H1 (cell line): ENCODE measurements at regions not wholly inside any gene's neighbourhood (a gene's known extent, or its start where the extent isn't known, plus 50 kb on each side); places are given as distances from the start of the nearest gene placed in this dataset.

Source experiments
- CTCF ChIA-PET: fragments of 300-600 bp; sonication (Branson Sonifier 250); formaldehyde crosslinking; loops from one replicate; lab custom pipeline; 2021; ENCODE audit not compliant: partially characterized antibody; lab: Charles Lee
- POLR2A ChIA-PET: fragments of 300-600 bp; sonication (Branson Sonifier 250); formaldehyde crosslinking; loops from one replicate; lab custom pipeline; 2021; ENCODE audit warnings: inconsistent platforms; ENCODE audit not compliant: partially characterized antibody; lab: Charles Lee
- DNase-seq, 2 experiments: peaks; one replicate each; pipeline versions ENCODE4 v3.0.0 to v3.0.0-alpha.2; 2010 to 2022; ENCODE audit warnings: low spot score in 2 of 2, low read depth in 1 of 2, mixed read lengths in 1 of 2
- FAIRE-seq: peaks from 2 replicates; lab custom pipeline; 2011; peaks lifted over from hg19 to GRCh38; lab: Jason Lieb, UNC
- H2AFZ ChIP-seq: 2 replicates; pipeline ENCODE4 v1.8.1; 2012; ENCODE audit warnings: low read length, inconsistent platforms
- H2AK5ac ChIP-seq: 2 replicates; pipeline ENCODE4 v1.6.1; 2013; ENCODE audit warnings: low read depth, low read length
- H2BK120ac ChIP-seq: replicated peaks from 2 replicates; pipeline ENCODE3; 2013; ENCODE audit warnings: low read depth, low read length, inconsistent platforms
- H2BK12ac ChIP-seq: 2 replicates; pipeline ENCODE4 v1.6.1; 2013; ENCODE audit warnings: low read depth, low read length
- H2BK15ac ChIP-seq: 2 replicates; pipeline ENCODE4 v1.6.1; 2013; ENCODE audit warnings: low read length
- H2BK20ac ChIP-seq: 2 replicates; pipeline ENCODE4 v1.6.1; 2013; ENCODE audit warnings: low read length
- H2BK5ac ChIP-seq: 2 replicates; pipeline ENCODE4 v1.6.1; 2013; ENCODE audit warnings: low read depth, low read length
- H3K14ac ChIP-seq: 2 replicates; pipeline ENCODE4 v1.6.1; 2013; ENCODE audit warnings: inconsistent platforms; ENCODE audit not compliant: insufficient read length
- H3K18ac ChIP-seq: 2 replicates; pipeline ENCODE4 v1.6.1; 2013; ENCODE audit warnings: low read length; ENCODE audit errors: extremely low read depth
- H3K23ac ChIP-seq: 2 replicates; pipeline ENCODE4 v1.6.1; 2013; ENCODE audit warnings: inconsistent platforms; ENCODE audit not compliant: insufficient read length
- H3K23me2 ChIP-seq: 2 replicates; pipeline ENCODE4 v1.6.1; 2013; ENCODE audit warnings: low read depth, low read length
- H3K27ac ChIP-seq: 2 replicates; pipeline ENCODE4 v1.6.1; 2011; ENCODE audit warnings: low read depth, low read length, inconsistent platforms
- H3K27me3 ChIP-seq, 4 experiments: replicated peaks in 1 of 4; 1 replicate in 1 of 4; 2 replicates in 3 of 4; pipeline versions ENCODE4 v1.6.1 to v1.8.1; 2011 to 2013; ENCODE audit warnings: low read length in 3 of 4, mild to moderate bottlenecking in 3 of 4, inconsistent platforms in 2 of 4, mixed read lengths in 2 of 4, moderate library complexity in 1 of 4; ENCODE audit not compliant: control insufficient read depth in 3 of 4, insufficient read depth in 3 of 4; ENCODE audit errors: extremely low read depth in 1 of 4
- H3K36me3 ChIP-seq, 4 experiments: 2 replicates each; pipeline versions ENCODE4 v1.6.1 to v1.8.1; 2011 to 2013; ENCODE audit warnings: mild to moderate bottlenecking in 4 of 4, low read length in 3 of 4, moderate library complexity in 2 of 4, control low read depth in 1 of 4, inconsistent platforms in 1 of 4; ENCODE audit not compliant: insufficient read depth in 4 of 4, control insufficient read depth in 2 of 4
- H3K4ac ChIP-seq: replicated peaks from 2 replicates; pipeline ENCODE3; 2013; ENCODE audit warnings: low read length, low read depth, mixed read lengths, inconsistent platforms; ENCODE audit not compliant: insufficient read length
- H3K4me1 ChIP-seq, 4 experiments: replicated peaks in 1 of 4; 1 replicate in 1 of 4; 2 replicates in 3 of 4; pipeline versions ENCODE4 v1.6.1 to v1.8.1; 2011 to 2013; ENCODE audit warnings: low read length in 3 of 4, inconsistent platforms in 2 of 4, mixed read lengths in 1 of 4; ENCODE audit not compliant: insufficient read depth in 4 of 4, control insufficient read depth in 3 of 4
- H3K4me2 ChIP-seq, 2 experiments: 2 replicates each; pipeline versions ENCODE4 v1.6.1 to v1.8.1; 2011 to 2013; ENCODE audit warnings: low read depth in 2 of 2, low read length in 2 of 2, control low read depth in 1 of 2, inconsistent platforms in 1 of 2, mild to moderate bottlenecking in 1 of 2; ENCODE audit not compliant: insufficient read depth in 1 of 2
- H3K4me3 ChIP-seq, 4 experiments: fragments of 200-600, 300-600 bp in 1 of 4; sonication (generic), shearing (Covaris generic), sonication (Bioruptor Twin) in 1 of 4; 2 replicates each; pipeline versions ENCODE4 v1.5.1 to v1.8.1; 2011 to 2016; ENCODE audit warnings: low read length in 4 of 4, low read depth in 3 of 4, control low read depth in 2 of 4, inconsistent platforms in 2 of 4, mild to moderate bottlenecking in 2 of 4, mixed read lengths in 1 of 4, moderate library complexity in 1 of 4; ENCODE audit not compliant: insufficient read depth in 2 of 4; ENCODE audit errors: extremely low read depth in 1 of 4
- H3K56ac ChIP-seq: replicated peaks from 2 replicates; pipeline ENCODE3; 2013; ENCODE audit warnings: low read depth, mild to moderate bottlenecking, mixed read lengths, low read length, inconsistent platforms; ENCODE audit not compliant: insufficient read length
- H3K79me1 ChIP-seq: 2 replicates; pipeline ENCODE4 v1.6.1; 2013; ENCODE audit warnings: low read depth, low read length, control low read depth
- H3K79me2 ChIP-seq, 2 experiments: 2 replicates each; pipeline versions ENCODE4 v1.6.1 to v1.8.1; 2012 to 2013; ENCODE audit warnings: low read length in 2 of 2, mild to moderate bottlenecking in 2 of 2, inconsistent platforms in 1 of 2; ENCODE audit not compliant: insufficient read depth in 2 of 2, control insufficient read depth in 1 of 2
- H3K9ac ChIP-seq, 4 experiments: replicated peaks in 1 of 4; 1 replicate in 1 of 4; 2 replicates in 3 of 4; pipeline versions ENCODE4 v1.6.1 to v1.8.1; 2011 to 2013; ENCODE audit warnings: low read depth in 3 of 4, low read length in 3 of 4, control low read depth in 2 of 4, mild to moderate bottlenecking in 2 of 4, moderate library complexity in 2 of 4, inconsistent platforms in 1 of 4; ENCODE audit errors: extremely low read depth in 1 of 4
- H3K9me3 ChIP-seq, 2 experiments: 2 replicates each; pipeline versions ENCODE4 v1.6.1 to v1.8.1; 2012 to 2013; ENCODE audit warnings: mild to moderate bottlenecking in 2 of 2, moderate library complexity in 2 of 2, control low read depth in 1 of 2, inconsistent platforms in 1 of 2, low read depth in 1 of 2, low read length in 1 of 2, mixed read lengths in 1 of 2; ENCODE audit not compliant: insufficient read depth in 2 of 2
- H4K20me1 ChIP-seq, 2 experiments: replicated peaks in 1 of 2; 2 replicates each; pipeline versions ENCODE3 to v1.8.1; 2011 to 2013; ENCODE audit warnings: inconsistent platforms in 2 of 2, low read length in 2 of 2, mild to moderate bottlenecking in 1 of 2; ENCODE audit not compliant: insufficient read depth in 2 of 2, control insufficient read depth in 1 of 2
- H4K5ac ChIP-seq: 2 replicates; pipeline ENCODE4 v1.6.1; 2013; ENCODE audit warnings: low read length, low read depth, mixed read lengths, inconsistent platforms; ENCODE audit not compliant: insufficient read length
- H4K8ac ChIP-seq: 2 replicates; pipeline ENCODE4 v1.8.0; 2013; ENCODE audit warnings: mild to moderate bottlenecking, moderate library complexity, low read length, inconsistent platforms; ENCODE audit not compliant: insufficient read depth; ENCODE audit errors: extremely low read depth
- H4K91ac ChIP-seq: replicated peaks from 2 replicates; pipeline ENCODE3; 2013; ENCODE audit warnings: low read length, mixed read lengths, inconsistent platforms; ENCODE audit not compliant: insufficient read length
- SP1 ChIP-seq: IDR thresholded peaks from 2 replicates; pipeline ENCODE4 v1.6.1; 2011; ENCODE audit warnings: low read depth, low read length
- WGBS, 2 experiments: shearing (Covaris generic) in 1 of 2; methylation state at CpG; one replicate each; pipeline versions ENCODE4 v1.1.6 to v1.1.7; 2013 to 2015; ENCODE audit warnings: low lambda C conversion rate in 2 of 2, mixed read lengths in 2 of 2, inconsistent platforms in 1 of 2, low coverage in 1 of 2, missing lambda C conversion rate in 1 of 2; ENCODE audit not compliant: insufficient replicate concordance in 2 of 2, insufficient coverage in 1 of 2, insufficient read length in 1 of 2; ENCODE audit errors: extremely low coverage in 1 of 2, missing lambda C conversion rate in 1 of 2; 5-methylcytosine and 5-hydroxymethylcytosine counted together

DNA sequence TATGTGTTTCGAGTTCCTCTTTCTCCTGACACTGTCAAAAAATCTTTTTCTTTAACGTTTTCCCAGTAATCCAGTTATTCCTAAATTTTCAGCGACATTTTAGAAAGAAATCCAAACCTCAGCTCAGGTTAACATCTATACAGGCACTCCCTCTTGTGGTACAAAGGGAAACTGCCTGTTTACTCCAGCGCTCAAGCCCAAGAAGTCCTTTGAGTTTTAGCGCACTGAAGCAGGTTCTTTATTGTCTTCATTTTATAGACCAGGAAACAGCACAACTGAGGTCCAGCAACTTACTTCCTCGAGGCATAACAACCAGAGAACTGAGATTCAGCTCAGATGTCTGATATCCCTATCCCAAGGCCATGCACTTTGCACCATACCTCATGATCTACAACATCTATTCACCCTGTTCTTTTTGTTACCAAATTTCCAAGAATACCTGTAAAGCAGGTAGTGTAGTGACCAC, 287.2 kb upstream of the MKLN1 start:
- Histone ChIP-seq H2BK15ac (no peak overlapping the region), H3K4ac (no peak overlapping the region), H4K8ac (no peak overlapping the region), H4K20me1 (no peaks in the 10 kb centered on the region), H3K14ac (no peak overlapping the region), H2BK5ac (no peak overlapping the region), H3K27me3 (no peaks in the 10 kb centered on the region), H3K56ac (no peak overlapping the region), H4K5ac (no peak overlapping the region), H3K79me1 (no peaks in the 10 kb centered on the region), H2BK12ac (no peak overlapping the region), H2BK120ac (no peak overlapping the region), H3K4me1 (peaks cover 3 to 11% (median 7%) of the 10 kb centered on the region in 4 experiments; a peak in 4 of 7 replicates), H3K18ac (no peak overlapping the region), H3K9ac (no peak overlapping the region), H3K23me2 (no peaks in the 10 kb centered on the region), H3K9me3 (peaks cover 0 to 1% of the 10 kb centered on the region in 2 experiments; a peak in 2 of 4 replicates), H3K23ac (no peak overlapping the region), H2AFZ (no peak overlapping the region), H4K91ac (no peak overlapping the region), H3K4me2 (no peak overlapping the region), H2BK20ac (no peak overlapping the region), H3K27ac (no peak overlapping the region), H3K79me2 (peaks cover 0 to 23% of the 10 kb centered on the region in 2 experiments; a peak in 2 of 4 replicates), H3K4me3 (no peak overlapping the region), H3K36me3 (peaks cover 0 to 3% (median 0%) of the 10 kb centered on the region in 4 experiments; a peak in 1 of 8 replicates), H2AK5ac (no peak overlapping the region)
- ChIA-PET POLR2A (interaction anchor here (1.1 kb wide), 2 partner anchors 141 to 144 kb away, joined by 5 read pairs; no protein-coding TSS in a partner anchor), CTCF (interaction anchor here (0.6 to 4.1 kb wide), 46 partner anchors 10 to 470 kb away, joined by 3 to 61 read pairs (median 4); no protein-coding TSS in a partner anchor)
- DNase-seq (peak in 1 of 2 experiments; percentile 62), FAIRE-seq (peak; percentile 72)
- 24% methylated on average over 6 of the region's 6 CpGs; no CpG with 5 or more reads in 1 of the 2 experiments for WGBS, 2 experiments
- no peak for TF ChIP-seq SP1
